NCI-H2029 treated with DMSO at 0.1 percent for 48 hours (cell line): ENCODE measurements at regions not wholly inside any gene's neighbourhood (a gene's known extent, or its start where the extent isn't known, plus 50 kb on each side); places are given as distances from the start of the nearest gene placed in this dataset.
"Not testable (repeated sequence)": the region's sequence is repeated elsewhere in the genome, so short reads cannot be mapped to it uniquely, and the experiment has no call there.

Experiments used
- DNase-seq: peaks from one replicate; lab custom pipeline; 2025; lab: John Stamatoyannopoulos, UW

- DNase-seq: no peak
Measured at GRCh38 chr2:120531863-120532600, 186.1 kb downstream of the INHBB start.

- no peak for DNase-seq
Measured at GRCh38 chr2:120533625-120534024, 187.7 kb downstream of the INHBB start.

- DNase-seq: no peak
Measured at GRCh38 chr2:120534457-120534856, 188.5 kb downstream of the INHBB start.

- no peak for DNase-seq
Measured at GRCh38 chr2:120535081-120535480, 189.1 kb downstream of the INHBB start.

- DNase-seq: no peak
Measured at GRCh38 chr2:120536141-120536540, 190.2 kb downstream of the INHBB start.

GRCh38 chr2:120538691-120539423, 192.9 kb downstream of the INHBB start:
- DNase-seq: no peak

- no peak for DNase-seq
Measured at GRCh38 chr2:120539424-120539936, 193.5 kb downstream of the INHBB start.

- no peak for DNase-seq
Measured at GRCh38 chr2:120539937-120540718, 194.2 kb downstream of the INHBB start.

GRCh38 chr2:120540719-120541552, 194.7 kb upstream of the GLI2 start:
- no peak for DNase-seq

- DNase-seq: no peak
Measured at GRCh38 chr2:120541553-120541932, 194.1 kb upstream of the GLI2 start.

- DNase-seq: no peak
Measured at GRCh38 chr2:120541972-120542670, 193.5 kb upstream of the GLI2 start.

- DNase-seq: no peak
Measured at GRCh38 chr2:120542911-120543527, 192.6 kb upstream of the GLI2 start.

GRCh38 chr2:120543899-120544298, 191.8 kb upstream of the GLI2 start:
- no peak for DNase-seq

GRCh38 chr2:120544522-120544921, 191.1 kb upstream of the GLI2 start:
- DNase-seq: no peak

- DNase-seq: not testable (repeated sequence)
Measured at GRCh38 chr2:120545007-120545406, 190.7 kb upstream of the GLI2 start.

- no peak for DNase-seq
Measured at GRCh38 chr2:120545521-120546047, 190.1 kb upstream of the GLI2 start.

GRCh38 chr2:120546048-120546864, 189.4 kb upstream of the GLI2 start:
- DNase-seq: no peak

- DNase-seq: no peak
Measured at GRCh38 chr2:120546865-120547390, 188.7 kb upstream of the GLI2 start.

GRCh38 chr2:120547662-120548061, 188.0 kb upstream of the GLI2 start:
- DNase-seq: no peak
